Lung (tissue), 11 donors: ENCODE measurements at regions not wholly inside any gene's neighbourhood (a gene's known extent, or its start where the extent isn't known, plus 50 kb on each side); places are given as distances from the start of the nearest gene placed in this dataset.

ENCODE experiments used
- ATAC-seq: fragments of 200-7000 bp; cut with Tn5 transposase; one replicate; pipeline ENCODE4 v1.9.1; 2020; ENCODE audit warnings: moderate number of reproducible peaks; ENCODE audit not compliant: insufficient read depth, low FRiP score
- DNase-seq, 3 donors: peaks; one replicate each; pipeline ENCODE4 v3.0.0-alpha.2; 2013 to 2017
- H3K27ac ChIP-seq, 2 donors: one replicate each; pipeline ENCODE4 v1.5.1; 2013; ENCODE audit warnings: mild to moderate bottlenecking in 2 of 2, moderate library complexity in 2 of 2, control low read depth in 1 of 2, inconsistent platforms in 1 of 2, low read depth in 1 of 2, low read length in 1 of 2
- H3K27me3 ChIP-seq, 3 donors: one replicate each; pipeline ENCODE4 v1.5.1; 2013; ENCODE audit warnings: low read length in 2 of 3; ENCODE audit not compliant: control insufficient read depth in 3 of 3, insufficient read depth in 3 of 3
- H3K36me3 ChIP-seq, 4 donors: one replicate each; pipeline ENCODE4 v1.5.1; 2013; ENCODE audit warnings: low read length in 4 of 4, mild to moderate bottlenecking in 1 of 4, moderate library complexity in 1 of 4; ENCODE audit not compliant: control insufficient read depth in 4 of 4, insufficient read depth in 4 of 4
- H3K4me1 ChIP-seq, 5 donors: one replicate each; pipeline ENCODE4 v1.5.1; 2013; ENCODE audit warnings: low read length in 5 of 5, mild to moderate bottlenecking in 2 of 5, moderate library complexity in 1 of 5; ENCODE audit not compliant: control insufficient read depth in 5 of 5, insufficient read depth in 5 of 5
- H3K4me3 ChIP-seq: one replicate; pipeline ENCODE4 v1.5.1; 2013; ENCODE audit warnings: mild to moderate bottlenecking, control low read depth, moderate library complexity
- H3K9ac ChIP-seq, 2 donors: one replicate each; pipeline ENCODE4 v1.5.1; 2013; ENCODE audit warnings: low read length in 2 of 2, control low read depth in 1 of 2; ENCODE audit not compliant: insufficient read depth in 1 of 2
- H3K9me3 ChIP-seq, 4 donors: one replicate each; pipeline ENCODE4 v1.5.1; 2013; ENCODE audit warnings: low read length in 3 of 4, mild to moderate bottlenecking in 1 of 4, moderate library complexity in 1 of 4; ENCODE audit not compliant: control insufficient read depth in 4 of 4, insufficient read depth in 3 of 4
- CTCF ChIP-seq: IDR thresholded peaks from 2 replicates; pipeline ENCODE4 v1.5.1; 2012; ENCODE audit warnings: mild to moderate bottlenecking; ENCODE audit errors: control extremely low read depth, extremely low read depth
- WGBS, 2 donors: extraction: QIAGEN DNeasy Blood & Tissue Kit; methylation state at CpG; one replicate each; pipeline ENCODE4 v1.1.7; 2013; 5-methylcytosine and 5-hydroxymethylcytosine counted together
- donor health status: control.
- donor health status: control.
- donor health status: Bipolar disorder and iron deficiency.
- donor health status: healthy.
- donor health status: DM: yes; HTN: yes; CAD: no.

GRCh38 chr11:95330302-95330701, 99.3 kb upstream of the SESN3 start:
- WGBS, 2 donors: 83 to 94% methylated on average over 1 of the region's 1 CpG
- no peaks in the 10 kb centered on the region for H3K9me3 ChIP-seq
- H3K4me3 ChIP-seq: no peak overlapping the region
- H3K4me1 ChIP-seq: peaks cover 0 to 6% (median 5%) of the 10 kb centered on the region in 5 donors
- ATAC-seq (no peak), DNase-seq (peak in 1 of 3 donors; percentile 46)
- H3K36me3 ChIP-seq: no peaks in the 10 kb centered on the region
- H3K9ac ChIP-seq: no peak overlapping the region
- no peak for TF ChIP-seq CTCF
- H3K27me3 ChIP-seq: no peaks in the 10 kb centered on the region
- no peak overlapping the region for H3K27ac ChIP-seq

DNA sequence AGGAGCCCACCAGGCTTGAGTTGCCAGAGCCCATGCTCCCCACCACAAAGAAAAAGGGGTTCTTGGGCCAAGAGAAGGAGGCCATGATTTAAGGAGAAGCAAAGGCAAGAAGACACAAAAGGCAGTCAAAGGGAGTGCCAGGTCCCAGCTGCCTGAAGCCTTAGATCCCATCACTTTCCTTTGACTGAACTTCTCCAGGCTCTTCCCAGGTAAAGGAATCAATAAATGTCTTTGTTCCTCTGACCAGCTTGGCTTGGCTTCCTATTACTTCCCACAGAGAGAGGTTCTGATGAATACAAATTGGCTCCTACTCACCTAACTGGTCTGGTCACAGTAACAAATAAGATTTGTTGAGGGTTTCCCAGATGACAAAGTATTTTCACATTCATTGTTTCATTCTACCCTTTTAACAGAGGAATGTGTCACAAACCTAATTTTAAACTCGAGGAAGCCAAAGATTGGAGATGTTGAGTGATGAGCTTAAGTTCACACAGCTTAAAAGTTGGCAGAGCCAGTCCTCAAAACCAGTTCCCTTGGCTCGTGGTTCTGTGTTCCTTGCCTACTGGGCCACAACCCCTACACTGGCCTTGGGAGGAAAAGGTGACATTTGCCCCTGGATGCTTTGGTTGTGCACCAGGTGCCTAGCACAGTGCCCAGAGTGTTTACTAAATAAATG, 96.4 kb upstream of the SESN3 start:
- H3K9ac ChIP-seq: no peak overlapping the region
- H3K27ac ChIP-seq: no peak overlapping the region
- WGBS, 2 donors: 75 to 76% methylated on average over 2 of the region's 2 CpGs

GRCh38 chr11:95325777-95326258, 94.8 kb upstream of the SESN3 start:
- H3K36me3 ChIP-seq: no peaks in the 10 kb centered on the region
- H3K9ac ChIP-seq: no peak overlapping the region
- H3K27me3 ChIP-seq: no peaks in the 10 kb centered on the region
- no peak for TF ChIP-seq CTCF
- H3K4me1 ChIP-seq: peaks cover 0 to 6% (median 0%) of the 10 kb centered on the region in 5 donors
- 92 to 96% methylated on average over 8 of the region's 8 CpGs for WGBS, 2 donors
- no peak for DNase-seq
- no peak overlapping the region for H3K4me3 ChIP-seq
- H3K9me3 ChIP-seq: no peaks in the 10 kb centered on the region
- ATAC-seq: no peak
- H3K27ac ChIP-seq: no peak overlapping the region

More for the DNA sequence above, 96.4 kb upstream of the SESN3 start:
- DNase-seq (peak in 2 of 3 donors; percentile 31 to 40), ATAC-seq (no peak)
- Histone ChIP-seq H3K27me3 (no peaks in the 10 kb centered on the region), H3K9me3 (no peaks in the 10 kb centered on the region), H3K4me1 (peaks cover 0 to 6% (median 0%) of the 10 kb centered on the region in 5 donors), H3K36me3 (no peaks in the 10 kb centered on the region), H3K4me3 (no peak overlapping the region)
- TF ChIP-seq CTCF: no peak
